ENCODE measurements at regions not wholly inside any gene's neighbourhood (a gene's known extent, or its start where the extent isn't known, plus 50 kb on each side); places are given as distances from the start of the nearest gene placed in this dataset.

DNA sequence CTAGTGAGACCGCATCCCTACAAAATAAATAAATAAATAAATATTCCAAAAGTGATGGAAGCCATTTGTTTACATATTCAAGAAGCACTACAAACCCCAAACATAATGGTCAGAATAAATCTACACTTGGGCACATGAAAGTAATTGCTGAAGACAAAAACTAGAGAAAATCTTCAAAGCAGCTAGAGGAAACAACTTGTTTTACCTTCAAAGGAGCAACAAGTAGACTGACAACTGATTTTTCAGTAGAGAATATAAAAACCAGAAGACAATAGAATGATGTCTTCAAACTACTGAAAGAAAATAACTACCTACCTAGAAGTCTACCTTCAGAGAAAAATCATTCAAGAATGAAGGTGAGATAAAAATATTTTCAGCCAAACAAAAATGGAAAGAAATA is 89.4 kb downstream of the TPRA1 start:
- no peaks in the 10 kb centered on the region for H3K27me3 ChIP-seq (ENCODE audit: insufficient read depth, low read length)
- H3K27ac Mint-ChIP-seq (ENCODE audit: unreplicated experiment), result no peak overlapping the region
- no peak overlapping the region for H3K27ac ChIP-seq (ENCODE audit: low read depth, low read length)
- no peak overlapping the region for H3K4me3 Mint-ChIP-seq (ENCODE audit: unreplicated experiment)
- no peaks in the 10 kb centered on the region for H3K4me1 Mint-ChIP-seq (ENCODE audit: low read depth, unreplicated experiment)
- no peaks in the 10 kb centered on the region for H3K9me3 ChIP-seq (ENCODE audit: insufficient read depth, low read depth, low read length)
- no peaks in the 10 kb centered on the region for H3K36me3 ChIP-seq (ENCODE audit: insufficient read depth, low read length)
- FAIRE-seq, result no peak
- H3K27me3 Mint-ChIP-seq (ENCODE audit: low read depth, unreplicated experiment), result peaks cover 23% of the 10 kb centered on the region
- H3K36me3 Mint-ChIP-seq (ENCODE audit: low read depth, unreplicated experiment), result no peaks in the 10 kb centered on the region
- H3K9ac ChIP-seq (ENCODE audit: low read length), result no peak overlapping the region
- DNase-seq (ENCODE audit: low read depth), result no peak
- H3K4me2 ChIP-seq (ENCODE audit: low read length), result no peak overlapping the region
- H3K79me2 ChIP-seq (ENCODE audit: insufficient read depth, low read length), result no peaks in the 10 kb centered on the region
- H4K20me1 ChIP-seq (ENCODE audit: insufficient read depth, low read length), result no peaks in the 10 kb centered on the region
- H3K4me3 ChIP-seq (ENCODE audit: insufficient read depth, low read depth, low read length), result no peak overlapping the region
- TF ChIP-seq, protein P1, sequence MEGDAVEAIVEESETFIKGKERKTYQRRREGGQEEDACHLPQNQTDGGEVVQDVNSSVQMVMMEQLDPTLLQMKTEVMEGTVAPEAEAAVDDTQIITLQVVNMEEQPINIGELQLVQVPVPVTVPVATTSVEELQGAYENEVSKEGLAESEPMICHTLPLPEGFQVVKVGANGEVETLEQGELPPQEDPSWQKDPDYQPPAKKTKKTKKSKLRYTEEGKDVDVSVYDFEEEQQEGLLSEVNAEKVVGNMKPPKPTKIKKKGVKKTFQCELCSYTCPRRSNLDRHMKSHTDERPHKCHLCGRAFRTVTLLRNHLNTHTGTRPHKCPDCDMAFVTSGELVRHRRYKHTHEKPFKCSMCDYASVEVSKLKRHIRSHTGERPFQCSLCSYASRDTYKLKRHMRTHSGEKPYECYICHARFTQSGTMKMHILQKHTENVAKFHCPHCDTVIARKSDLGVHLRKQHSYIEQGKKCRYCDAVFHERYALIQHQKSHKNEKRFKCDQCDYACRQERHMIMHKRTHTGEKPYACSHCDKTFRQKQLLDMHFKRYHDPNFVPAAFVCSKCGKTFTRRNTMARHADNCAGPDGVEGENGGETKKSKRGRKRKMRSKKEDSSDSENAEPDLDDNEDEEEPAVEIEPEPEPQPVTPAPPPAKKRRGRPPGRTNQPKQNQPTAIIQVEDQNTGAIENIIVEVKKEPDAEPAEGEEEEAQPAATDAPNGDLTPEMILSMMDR (IDR thresholded peaks at IDR 0.05; ENCODE audit: insufficient read depth, low read depth, low read length), result no peak
- no peak for TF ChIP-seq EZH2 (IDR thresholded peaks at IDR 0.05; ENCODE audit: insufficient read depth, low read length)
- peaks cover 30% of the 10 kb centered on the region for H3K9me3 Mint-ChIP-seq (ENCODE audit: unreplicated experiment)
- H2AFZ ChIP-seq (ENCODE audit: low read depth, low read length), result no peak overlapping the region
- H3K4me1 ChIP-seq (ENCODE audit: insufficient read depth, low read length), result no peaks in the 10 kb centered on the region

DNA sequence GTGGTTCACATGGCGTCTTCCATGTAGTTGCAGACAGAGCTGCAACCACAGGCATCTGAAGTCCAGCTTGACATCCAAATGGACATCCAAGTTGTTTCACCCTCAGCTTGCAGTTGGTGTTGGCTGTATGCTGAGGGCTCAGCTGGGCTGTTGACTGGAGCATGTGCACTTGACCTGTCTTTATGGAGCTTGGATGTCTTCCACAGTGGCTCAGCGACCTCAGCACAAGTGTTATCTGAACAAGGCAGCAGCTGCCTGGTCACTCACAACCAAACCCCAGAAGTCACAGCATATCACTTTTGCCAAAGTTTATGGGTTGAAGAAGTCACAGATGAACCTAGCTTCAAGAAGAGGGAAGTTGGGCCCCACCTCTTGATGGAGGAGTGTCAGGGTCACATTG is 92.9 kb downstream of the TPRA1 start:
- H3K4me3 Mint-ChIP-seq (ENCODE audit: unreplicated experiment), result no peak overlapping the region
- Histone ChIP-seq H3K9ac (ENCODE audit: low read length) (no peak overlapping the region), H3K27me3 (ENCODE audit: insufficient read depth, low read length) (no peaks in the 10 kb centered on the region), H3K4me2 (ENCODE audit: low read length) (no peak overlapping the region), H2AFZ (ENCODE audit: low read depth, low read length) (no peak overlapping the region), H3K4me1 (ENCODE audit: insufficient read depth, low read length) (no peaks in the 10 kb centered on the region), H3K4me3 (ENCODE audit: insufficient read depth, low read depth, low read length) (no peak overlapping the region), H3K79me2 (ENCODE audit: insufficient read depth, low read length) (no peaks in the 10 kb centered on the region), H4K20me1 (ENCODE audit: insufficient read depth, low read length) (no peaks in the 10 kb centered on the region), H3K9me3 (ENCODE audit: insufficient read depth, low read depth, low read length) (no peaks in the 10 kb centered on the region), H3K36me3 (ENCODE audit: insufficient read depth, low read length) (no peaks in the 10 kb centered on the region), H3K27ac (ENCODE audit: low read depth, low read length) (no peak overlapping the region)
- peaks cover 38% of the 10 kb centered on the region for H3K9me3 Mint-ChIP-seq (ENCODE audit: unreplicated experiment)
- DNase-seq (ENCODE audit: low read depth), result no peak
- H3K36me3 Mint-ChIP-seq (ENCODE audit: low read depth, unreplicated experiment), result no peaks in the 10 kb centered on the region
- H3K27me3 Mint-ChIP-seq (ENCODE audit: low read depth, unreplicated experiment), result peaks cover 40% of the 10 kb centered on the region
- FAIRE-seq, result no peak
- TF ChIP-seq EZH2 (IDR thresholded peaks at IDR 0.05; ENCODE audit: insufficient read depth, low read length), result no peak
- TF ChIP-seq, protein P1 (IDR thresholded peaks at IDR 0.05; ENCODE audit: insufficient read depth, low read depth, low read length), result no peak
- no peaks in the 10 kb centered on the region for H3K4me1 Mint-ChIP-seq (ENCODE audit: low read depth, unreplicated experiment)
- H3K27ac Mint-ChIP-seq (ENCODE audit: unreplicated experiment), result no peak overlapping the region

DNA sequence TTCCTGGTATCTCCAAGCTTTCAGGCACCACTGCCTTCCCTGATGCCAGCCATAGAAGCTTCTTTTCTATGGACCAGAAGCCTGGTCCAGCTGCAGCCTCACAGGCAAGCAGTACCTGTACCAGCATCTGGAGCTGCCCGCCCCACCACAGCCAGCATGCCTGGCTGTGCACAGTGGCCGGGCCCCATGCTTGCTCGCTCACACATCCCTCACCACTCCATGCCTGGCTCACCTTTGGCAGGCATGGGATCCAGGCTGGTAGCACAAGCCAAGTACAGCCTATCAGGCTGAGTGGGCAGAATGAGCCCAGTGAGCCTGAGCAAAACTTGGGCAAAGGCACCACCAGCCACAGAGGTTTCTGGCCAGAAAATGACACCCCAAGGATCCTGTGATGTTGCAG is 93.4 kb downstream of the TPRA1 start:
- no peak for FAIRE-seq
- no peak overlapping the region for H3K4me3 ChIP-seq (ENCODE audit: insufficient read depth, low read depth, low read length)
- no peak overlapping the region for H2AFZ ChIP-seq (ENCODE audit: low read depth, low read length)
- Mint-ChIP-seq H3K27me3 (ENCODE audit: low read depth, unreplicated experiment) (peaks cover 40% of the 10 kb centered on the region), H3K4me1 (ENCODE audit: low read depth, unreplicated experiment) (no peaks in the 10 kb centered on the region), H3K27ac (ENCODE audit: unreplicated experiment) (no peak overlapping the region), H3K36me3 (ENCODE audit: low read depth, unreplicated experiment) (no peaks in the 10 kb centered on the region), H3K9me3 (ENCODE audit: unreplicated experiment) (peaks cover 39% of the 10 kb centered on the region), H3K4me3 (ENCODE audit: unreplicated experiment) (no peak overlapping the region)
- H3K4me1 ChIP-seq (ENCODE audit: insufficient read depth, low read length), result no peaks in the 10 kb centered on the region
- H4K20me1 ChIP-seq (ENCODE audit: insufficient read depth, low read length), result no peaks in the 10 kb centered on the region
- H3K27ac ChIP-seq (ENCODE audit: low read depth, low read length), result no peak overlapping the region
- no peak for TF ChIP-seq EZH2 (IDR thresholded peaks at IDR 0.05; ENCODE audit: insufficient read depth, low read length)
- TF ChIP-seq, protein P1 (IDR thresholded peaks at IDR 0.05; ENCODE audit: insufficient read depth, low read depth, low read length), result no peak
- H3K27me3 ChIP-seq (ENCODE audit: insufficient read depth, low read length), result no peaks in the 10 kb centered on the region
- no peaks in the 10 kb centered on the region for H3K79me2 ChIP-seq (ENCODE audit: insufficient read depth, low read length)
- H3K9ac ChIP-seq (ENCODE audit: low read length), result no peak overlapping the region
- no peaks in the 10 kb centered on the region for H3K36me3 ChIP-seq (ENCODE audit: insufficient read depth, low read length)
- no peak for DNase-seq (ENCODE audit: low read depth)
- H3K9me3 ChIP-seq (ENCODE audit: insufficient read depth, low read depth, low read length), result no peaks in the 10 kb centered on the region
- H3K4me2 ChIP-seq (ENCODE audit: low read length), result no peak overlapping the region
